ENCODE measurements at regions not wholly inside any gene's neighbourhood (a gene's known extent, or its start where the extent isn't known, plus 50 kb on each side); places are given as distances from the start of the nearest gene placed in this dataset.

- Histone ChIP-seq H3K79me2 (ENCODE audit: low read length) (no peaks in the 10 kb centered on the region), H3K4me1 (ENCODE audit: low read length) (peaks cover 5% of the 10 kb centered on the region), H3K4me2 (ENCODE audit: low read length) (no peak overlapping the region), H3K9ac (ENCODE audit: low read length) (no peak overlapping the region), H3K27ac (ENCODE audit: low read length) (no peak overlapping the region), H2AFZ (ENCODE audit: low read depth, low read length) (no peak overlapping the region), H4K20me1 (ENCODE audit: insufficient read depth, low read length) (no peaks in the 10 kb centered on the region), H3K27me3 (ENCODE audit: low read depth, low read length) (no peaks in the 10 kb centered on the region), H3K36me3 (replicated peaks; ENCODE audit: low read depth, low read length) (no peaks in the 10 kb centered on the region), H3K4me3 (ENCODE audit: low read length) (no peak overlapping the region), H3K9me3 (ENCODE audit: insufficient read depth, low read length) (no peaks in the 10 kb centered on the region)
- TF ChIP-seq EZH2phosphoT487 (IDR thresholded peaks at IDR 0.05; ENCODE audit: low read depth) (no peak), CTCF (IDR thresholded peaks at IDR 0.05; ENCODE audit: low read depth, low read length) (no peak)
Measured at GRCh38 chr3:116863270-116863770, 153.7 kb downstream of the TUSC7 start.

GRCh38 chr3:116863822-116864589, 154.4 kb downstream of the TUSC7 start:
- Histone ChIP-seq H4K20me1 (ENCODE audit: insufficient read depth, low read length) (no peaks in the 10 kb centered on the region), H3K4me1 (ENCODE audit: low read length) (peaks cover 5% of the 10 kb centered on the region), H3K9me3 (ENCODE audit: insufficient read depth, low read length) (no peaks in the 10 kb centered on the region), H2AFZ (ENCODE audit: low read depth, low read length) (0 out of 2 replicates have a peak overlapping the region, but pooled peaks have one; percentile 58), H3K9ac (ENCODE audit: low read length) (no peak overlapping the region), H3K4me2 (ENCODE audit: low read length) (peak overlapping the region; percentile 60), H3K4me3 (ENCODE audit: low read length) (peak overlapping the region; percentile 70), H3K27ac (ENCODE audit: low read length) (no peak overlapping the region), H3K79me2 (ENCODE audit: low read length) (no peaks in the 10 kb centered on the region), H3K27me3 (ENCODE audit: low read depth, low read length) (no peaks in the 10 kb centered on the region), H3K36me3 (replicated peaks; ENCODE audit: low read depth, low read length) (no peaks in the 10 kb centered on the region)
- TF ChIP-seq EZH2phosphoT487 (IDR thresholded peaks at IDR 0.05; ENCODE audit: low read depth) (no peak), CTCF (IDR thresholded peaks at IDR 0.05; ENCODE audit: low read depth, low read length) (peak; percentile 62)

- TF ChIP-seq EZH2phosphoT487 (IDR thresholded peaks at IDR 0.05; ENCODE audit: low read depth): no peak
- no peak for TF ChIP-seq CTCF (IDR thresholded peaks at IDR 0.05; ENCODE audit: low read depth, low read length)
- Histone ChIP-seq H3K27ac (ENCODE audit: low read length) (no peak overlapping the region), H3K4me1 (ENCODE audit: low read length) (peaks cover 5% of the 10 kb centered on the region), H2AFZ (ENCODE audit: low read depth, low read length) (peak overlapping the region; percentile 45; the same call in 1 of the 2 replicates), H3K27me3 (ENCODE audit: low read depth, low read length) (no peaks in the 10 kb centered on the region), H3K79me2 (ENCODE audit: low read length) (no peaks in the 10 kb centered on the region), H3K4me2 (ENCODE audit: low read length) (no peak overlapping the region), H3K9ac (ENCODE audit: low read length) (no peak overlapping the region), H3K36me3 (replicated peaks; ENCODE audit: low read depth, low read length) (no peaks in the 10 kb centered on the region), H4K20me1 (ENCODE audit: insufficient read depth, low read length) (no peaks in the 10 kb centered on the region), H3K4me3 (ENCODE audit: low read length) (no peak overlapping the region), H3K9me3 (ENCODE audit: insufficient read depth, low read length) (no peaks in the 10 kb centered on the region)
Measured at GRCh38 chr3:116864590-116864927, 155.0 kb downstream of the TUSC7 start.

GRCh38 chr3:116870379-116870778, 160.8 kb downstream of the TUSC7 start:
- no peak overlapping the region for H3K27ac ChIP-seq (ENCODE audit: low read length)
- H3K79me2 ChIP-seq (ENCODE audit: low read length): no peaks in the 10 kb centered on the region
- no peak for TF ChIP-seq EZH2phosphoT487 (IDR thresholded peaks at IDR 0.05; ENCODE audit: low read depth)
- TF ChIP-seq CTCF (IDR thresholded peaks at IDR 0.05; ENCODE audit: low read depth, low read length): no peak
- H3K4me3 ChIP-seq (ENCODE audit: low read length): no peak overlapping the region
- no peaks in the 10 kb centered on the region for H4K20me1 ChIP-seq (ENCODE audit: insufficient read depth, low read length)
- no peaks in the 10 kb centered on the region for H3K9me3 ChIP-seq (ENCODE audit: insufficient read depth, low read length)
- peaks cover 5% of the 10 kb centered on the region for H3K4me1 ChIP-seq (ENCODE audit: low read length)
- H3K36me3 ChIP-seq (replicated peaks; ENCODE audit: low read depth, low read length): no peaks in the 10 kb centered on the region
- H3K27me3 ChIP-seq (ENCODE audit: low read depth, low read length): no peaks in the 10 kb centered on the region
- H3K9ac ChIP-seq (ENCODE audit: low read length): no peak overlapping the region
- no peak overlapping the region for H2AFZ ChIP-seq (ENCODE audit: low read depth, low read length)
- H3K4me2 ChIP-seq (ENCODE audit: low read length): no peak overlapping the region

All from OCI-LY3 (cell line).